Body of pancreas (tissue), 4 donors: ENCODE measurements at regions not wholly inside any gene's neighbourhood (a gene's known extent, or its start where the extent isn't known, plus 50 kb on each side); places are given as distances from the start of the nearest gene placed in this dataset.

ENCODE experiments used
- CTCF ChIP-seq, 7 experiments: fragments of 450-650 bp in 4 of 7; fragments of 200-600 bp in 3 of 7; sonication (generic) in 3 of 7; IDR thresholded peaks; one replicate each; pipeline ENCODE4 v1.5.1; 2016 to 2019; ENCODE audit warnings: antibody characterized with exemption in 7 of 7
- POLR2A ChIP-seq, 3 donors: fragments of 450-650 bp; IDR thresholded peaks; one replicate each; pipeline ENCODE4 v1.6.1; 2016; ENCODE audit warnings: antibody characterized with exemption in 3 of 3, mild to moderate bottlenecking in 2 of 3

- TF ChIP-seq POLR2A (IDR thresholded peaks at IDR 0.05) (no peak), CTCF (IDR thresholded peaks at IDR 0.05) (no peak)
Observed at GRCh38 chr15:39014682-39015081, 450.1 kb upstream of the RASGRP1 start.
